Spleen (tissue), 3 donors: ENCODE measurements at regions not wholly inside any gene's neighbourhood (a gene's known extent, or its start where the extent isn't known, plus 50 kb on each side); places are given as distances from the start of the nearest gene placed in this dataset.
"Not testable (repeated sequence)": the region's sequence is repeated elsewhere in the genome, so short reads cannot be mapped to it uniquely, and the experiment has no call there.

Source experiments
- POLR2A ChIP-seq, 3 donors: fragments of 450-650 bp; IDR thresholded peaks; one replicate each; pipeline ENCODE4 v1.5.1; 2017; ENCODE audit warnings: antibody characterized with exemption in 3 of 3, mild to moderate bottlenecking in 1 of 3
- POLR2AphosphoS5 ChIP-seq, 3 donors: sonication (generic); formaldehyde crosslinking; IDR thresholded peaks; one replicate each; pipeline ENCODE4 v1.5.1; 2017; ENCODE audit warnings: antibody characterized with exemption in 3 of 3

DNA sequence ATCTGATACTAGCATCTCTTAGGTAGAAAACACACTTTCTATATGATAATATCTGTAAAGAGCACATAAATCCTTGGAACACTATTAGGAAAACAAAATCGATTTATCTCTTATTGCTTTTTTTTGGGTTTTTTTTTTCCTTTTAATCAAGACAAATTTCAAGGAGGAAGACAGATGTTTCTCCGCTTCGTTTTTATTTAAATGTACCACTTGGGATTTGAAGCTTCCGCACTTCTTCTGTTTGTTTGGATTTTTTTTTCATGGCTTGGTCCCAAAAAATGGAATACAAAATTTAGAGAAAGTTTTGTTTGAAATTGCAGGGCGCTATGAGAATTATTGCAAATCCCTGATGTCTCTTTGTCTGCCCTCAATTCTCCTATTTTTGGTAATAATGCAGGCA is 51.7 kb upstream of the NBPF19 start:
- not testable (repeated sequence) for TF ChIP-seq POLR2A, POLR2AphosphoS5 (IDR thresholded peaks at IDR 0.05)
